Inferior parietal cortex (tissue), 1 donor: ENCODE measurements at regions not wholly inside any gene's neighbourhood (a gene's known extent, or its start where the extent isn't known, plus 50 kb on each side); places are given as distances from the start of the nearest gene placed in this dataset.
A peak's percentile ranks its signal among the peaks of the same experiment; 100 is the strongest.
"Not testable (repeated sequence)": the region's sequence is repeated elsewhere in the genome, so short reads cannot be mapped to it uniquely, and the experiment has no call there.

Experiments
- DNase-seq: peaks from one replicate; pipeline ENCODE4 v3.0.0-alpha.2; 2016; ENCODE audit errors: extremely low spot score

- no peak for DNase-seq
Observed at GRCh38 chr6:28768187-28768913, 155.4 kb downstream of the TRIM27 start.

GRCh38 chr6:28769626-28770402 is 154.0 kb downstream of the TRIM27 start:
- DNase-seq: no peak

GRCh38 chr6:28770732-28771131 is 153.1 kb downstream of the TRIM27 start:
- no peak for DNase-seq

GRCh38 chr6:28771401-28772267 is 152.2 kb downstream of the TRIM27 start:
- DNase-seq: no peak

GRCh38 chr6:28772480-28773381 is 151.1 kb downstream of the TRIM27 start:
- DNase-seq: peak; percentile 8

- no peak for DNase-seq
Observed at GRCh38 chr6:28774292-28775051, 149.3 kb downstream of the TRIM27 start.

- no peak for DNase-seq
Observed at GRCh38 chr6:28775052-28775376, 148.8 kb downstream of the TRIM27 start.

GRCh38 chr6:28775405-28776129 is 148.2 kb downstream of the TRIM27 start:
- DNase-seq: no peak

- peak; percentile 5 for DNase-seq
Observed at GRCh38 chr6:28776269-28777146, 147.3 kb downstream of the TRIM27 start.

GRCh38 chr6:28777147-28777461 is 146.7 kb downstream of the TRIM27 start:
- no peak for DNase-seq

- DNase-seq: no peak
Observed at GRCh38 chr6:28782113-28782673, 141.6 kb downstream of the TRIM27 start.

- DNase-seq: no peak
Observed at GRCh38 chr6:28785962-28786679, 137.7 kb downstream of the TRIM27 start.

GRCh38 chr6:28789553-28790083 is 134.2 kb downstream of the TRIM27 start:
- DNase-seq: peak; percentile 37

GRCh38 chr6:28791002-28791383 is 132.8 kb downstream of the TRIM27 start:
- DNase-seq: no peak

GRCh38 chr6:28794175-28795002 is 129.4 kb downstream of the TRIM27 start:
- DNase-seq: no peak

GRCh38 chr6:28800647-28801046 is 123.1 kb downstream of the TRIM27 start:
- not testable (repeated sequence) for DNase-seq
